Astrocyte of the cerebellum (primary cell): ENCODE measurements at regions not wholly inside any gene's neighbourhood (a gene's known extent, or its start where the extent isn't known, plus 50 kb on each side); places are given as distances from the start of the nearest gene placed in this dataset.

Experiments
- DNase-seq: peaks from one replicate; pipeline ENCODE4 v3.0.0-alpha.2; 2011; ENCODE audit warnings: low read depth
- H3K4me3 ChIP-seq: 2 replicates; pipeline ENCODE4 v1.5.1; 2011; ENCODE audit warnings: mild to moderate bottlenecking, low read depth, low read length, moderate library complexity
- CTCF ChIP-seq: IDR thresholded peaks from 2 replicates; pipeline ENCODE4 v1.5.1; 2012; ENCODE audit warnings: low read length, low read depth, moderate library complexity, mild to moderate bottlenecking; ENCODE audit errors: missing control alignments
- in situ Hi-C: cut with HindIII; loops from 2 replicates; pipeline ENCODE4 v1.10.0; 2017; ENCODE audit warnings: low sequenced_read_pairs

- TF ChIP-seq CTCF, result no peak
- DNase-seq, result peak; percentile 23
Observed at GRCh38 chr2:207385903-207386302, 143.9 kb upstream of the CREB1 start.

GRCh38 chr2:207387001-207387571 is 142.7 kb upstream of the CREB1 start:
- no peak for DNase-seq
- in situ Hi-C loops, result no loop called here
- no peak overlapping the region for H3K4me3 ChIP-seq
- TF ChIP-seq CTCF, result no peak

More at GRCh38 chr2:207385903-207386302, 143.9 kb upstream of the CREB1 start:
- H3K4me3 ChIP-seq, result no peak overlapping the region
- in situ Hi-C loops, result no loop called here

GRCh38 chr2:207390302-207391095 is 139.3 kb upstream of the CREB1 start:
- no peak for DNase-seq
- no peak for TF ChIP-seq CTCF
- no peak overlapping the region for H3K4me3 ChIP-seq
- in situ Hi-C loops, result no loop called here

GRCh38 chr2:207394203-207394781 is 135.5 kb upstream of the CREB1 start:
- TF ChIP-seq CTCF, result no peak
- no peak for DNase-seq
- no peak overlapping the region for H3K4me3 ChIP-seq
- in situ Hi-C loops, result no loop called here

- no peak overlapping the region for H3K4me3 ChIP-seq
- DNase-seq, result peak; percentile 69
- TF ChIP-seq CTCF, result no peak
- in situ Hi-C loops, result no loop called here
Observed at GRCh38 chr2:207394812-207395534, 134.8 kb upstream of the CREB1 start.

GRCh38 chr2:207395535-207396251 is 134.1 kb upstream of the CREB1 start:
- in situ Hi-C loops, result no loop called here
- H3K4me3 ChIP-seq, result no peak overlapping the region
- TF ChIP-seq CTCF, result no peak
- DNase-seq, result no peak
